K562 (cell line): ENCODE measurements at regions not wholly inside any gene's neighbourhood (a gene's known extent, or its start where the extent isn't known, plus 50 kb on each side); places are given as distances from the start of the nearest gene placed in this dataset.

Experiments used
- ATAC-seq: fragments of 200-7000 bp; cut with Tn5 transposase; 3 replicates; pipeline ENCODE4 v1.9.1; 2020; ENCODE audit warnings: moderate library complexity
- BruUV-seq: library from RNA; stranded (reverse); fragments of 400-500 nt; replicated peaks from 2 replicates; lab custom pipeline; 2021; lab: Mats Ljungman, UMichigan
- CTCF ChIA-PET: fragments of 300-600 bp; formaldehyde crosslinking; extraction: SDS; loops from one replicate; lab custom pipeline; 2021; ENCODE audit warnings: low intra/inter-chr PET ratio; lab: Yijun Ruan, JAX
- POLR2A ChIA-PET: fragments of 300-600, 350-650 bp; sonication (Branson Sonifier 250); formaldehyde crosslinking; extraction: SDS; loops from one replicate; lab custom pipeline; 2021; ENCODE audit warnings: antibody characterized with exemption, inconsistent platforms; lab: Yijun Ruan, JAX
- DNase-seq, 4 experiments: peaks; one replicate each; pipeline versions ENCODE4 v3.0.0 to v3.0.0-alpha.2; 2011 to 2018; ENCODE audit warnings: low spot score in 3 of 4, mixed read lengths in 3 of 4; ENCODE audit errors: extremely low read depth in 1 of 4
- FAIRE-seq: peaks from 2 replicates; lab custom pipeline; 2011; peaks lifted over from hg19 to GRCh38; lab: Jason Lieb, UNC
- H2AFZ ChIP-seq: 2 replicates; pipeline ENCODE4 v1.6.0; 2011; ENCODE audit warnings: low read depth, low read length, control low read depth, inconsistent platforms
- H3K27ac ChIP-seq: fragments of 200-600 bp; 3 replicates; pipeline ENCODE4 v1.8.0; 2011; ENCODE audit warnings: low read depth, mild to moderate bottlenecking, control low read depth, inconsistent platforms, low read length, moderate library complexity, mixed read lengths; ENCODE audit errors: extremely low read depth
- H3K27me3 ChIP-seq, 2 experiments: fragments of 300-600 bp in 1 of 2; 2 replicates in 1 of 2; 3 replicates in 1 of 2; pipeline versions ENCODE4 v1.6.0 to v1.8.0; 2011; ENCODE audit warnings: inconsistent platforms in 2 of 2, low read length in 2 of 2, mild to moderate bottlenecking in 1 of 2, mixed read lengths in 1 of 2, moderate library complexity in 1 of 2; ENCODE audit not compliant: control insufficient read depth in 2 of 2, insufficient read depth in 2 of 2
- H3K36me3 ChIP-seq: fragments of 300-600 bp; 3 replicates; pipeline ENCODE4 v1.8.0; 2011; ENCODE audit warnings: mild to moderate bottlenecking, low read length, inconsistent platforms; ENCODE audit not compliant: control insufficient read depth, insufficient read depth
- H3K4me1 ChIP-seq, 2 experiments: fragments of 200-600 bp in 1 of 2; replicated peaks in 1 of 2; 2 replicates in 1 of 2; 3 replicates in 1 of 2; pipeline versions ENCODE4 v1.5.1 to v1.8.0; 2011; ENCODE audit warnings: inconsistent platforms in 2 of 2, low read length in 2 of 2, mild to moderate bottlenecking in 1 of 2, mixed read lengths in 1 of 2, moderate library complexity in 1 of 2; ENCODE audit not compliant: control insufficient read depth in 2 of 2, insufficient read depth in 2 of 2
- H3K4me2 ChIP-seq: 2 replicates; pipeline ENCODE4 v1.6.1; 2011; ENCODE audit warnings: low read length, control low read depth, inconsistent platforms, mixed read lengths; ENCODE audit not compliant: insufficient read depth
- H3K4me3 ChIP-seq: fragments of 200-600 bp; sonication (generic), shearing (Covaris generic); 2 replicates; pipeline ENCODE4 v1.5.1; 2016; ENCODE audit warnings: control low read depth, inconsistent platforms
- H3K79me2 ChIP-seq: fragments of 200-600 bp; 3 replicates; pipeline ENCODE4 v1.8.0; 2011; ENCODE audit warnings: low read length, inconsistent platforms; ENCODE audit not compliant: control insufficient read depth, insufficient read depth
- H3K9ac ChIP-seq, 2 experiments: 2 replicates each; pipeline versions ENCODE4 v1.6.0 to v1.6.1; 2011; ENCODE audit warnings: low read depth in 2 of 2, low read length in 2 of 2, control low read depth in 1 of 2, inconsistent platforms in 1 of 2, mild to moderate bottlenecking in 1 of 2, mixed read lengths in 1 of 2; ENCODE audit not compliant: insufficient read depth in 1 of 2
- H3K9me1 ChIP-seq: one replicate; pipeline ENCODE4 v1.6.0; 2011; ENCODE audit warnings: inconsistent platforms, mild to moderate bottlenecking, low read length, moderate library complexity; ENCODE audit not compliant: control insufficient read depth, insufficient read depth
- H3K9me3 ChIP-seq: replicated peaks from 2 replicates; pipeline ENCODE4 v1.5.1; 2011; ENCODE audit warnings: low read depth, low read length, inconsistent platforms; ENCODE audit not compliant: control insufficient read depth, insufficient read depth
- H4K20me1 ChIP-seq: replicated peaks from 2 replicates; pipeline ENCODE4 v1.6.1; 2011; ENCODE audit warnings: low read length, inconsistent platforms, mixed read lengths; ENCODE audit not compliant: control insufficient read depth, insufficient read depth
- DLX4 ChIP-seq: fragments of 250-450 bp; sonication (Bioruptor Pico); IDR thresholded peaks from 2 replicates; pipeline ENCODE4 v1.6.1; 2021; ENCODE audit warnings: mild to moderate bottlenecking
- FOXA1 ChIP-seq: fragments of 450-650 bp; IDR thresholded peaks from 2 replicates; pipeline ENCODE4 v1.6.1; 2016; ENCODE audit warnings: mild to moderate bottlenecking, borderline replicate concordance
- MAFK ChIP-seq: IDR thresholded peaks from 2 replicates; pipeline ENCODE4 v1.6.1; 2011; ENCODE audit warnings: low read length, improper control_type of control experiment
- NR4A1 ChIP-seq, 2 experiments: fragments of 250-450 bp in 1 of 2; fragments of 450-650 bp in 1 of 2; sonication (Bioruptor Pico) in 1 of 2; IDR thresholded peaks; 2 replicates each; pipeline versions ENCODE4 v1.4.0 to v1.6.1; 2016 to 2020; ENCODE audit warnings: mild to moderate bottlenecking in 2 of 2, missing compliant biosample characterization in 1 of 2, missing genetic modification characterization in 1 of 2, moderate library complexity in 1 of 2
- RBM15 ChIP-seq: fragments of 200-400 bp; formaldehyde crosslinking; IDR thresholded peaks from 2 replicates; pipeline ENCODE4 v1.6.1; 2018; ENCODE audit warnings: mild to moderate bottlenecking, low read length, moderate library complexity; ENCODE audit not compliant: insufficient read depth
- RBM25 ChIP-seq: fragments of 200-400 bp; formaldehyde crosslinking; IDR thresholded peaks from 2 replicates; pipeline ENCODE4 v1.6.1; 2018; ENCODE audit warnings: low read length, low read depth, moderate library complexity; ENCODE audit not compliant: severe bottlenecking
- REST ChIP-seq, 2 experiments: fragments of 450-650 bp; formaldehyde crosslinking in 1 of 2; IDR thresholded peaks; 2 replicates each; pipeline versions ENCODE4 v1.4.0 to v1.6.1; 2014 to 2020; ENCODE audit warnings: mild to moderate bottlenecking in 2 of 2, borderline replicate concordance in 1 of 2, low read depth in 1 of 2
- RNF219 ChIP-seq: fragments of 250-450 bp; sonication (Bioruptor Pico); IDR thresholded peaks from 2 replicates; pipeline ENCODE4 v1.5.0; 2022; ENCODE audit warnings: mild to moderate bottlenecking
- SMARCB1 ChIP-seq: IDR thresholded peaks from 2 replicates; pipeline ENCODE4 v1.6.1; 2011; ENCODE audit warnings: improper control_type of control experiment, low read depth; ENCODE audit not compliant: insufficient read length
- ZNF699 ChIP-seq: fragments of 250-450 bp; sonication (Bioruptor Pico); IDR thresholded peaks from 2 replicates; pipeline ENCODE4 v1.8.0; 2021; ENCODE audit warnings: mild to moderate bottlenecking, moderate library complexity; ENCODE audit not compliant: insufficient replicate concordance
- ZNF75A ChIP-seq: fragments of 450-650 bp; formaldehyde crosslinking; IDR thresholded peaks from 2 replicates; pipeline ENCODE4 v1.4.0; 2020; ENCODE audit warnings: mild to moderate bottlenecking
- in situ Hi-C: fragments of 300-500 bp; cut with MboI; formaldehyde crosslinking; loops from 4 replicates; pipeline ENCODE4 v1.15.0; 2018; ENCODE audit warnings: inconsistent platforms, mixed read lengths
- intact Hi-C: fragments of 100-400 bp; cut with micrococcal nuclease; formaldehyde crosslinking; loops from 2 replicates; pipeline ENCODE4 v1.14.2; 2022

- Histone ChIP-seq H4K20me1 (no peaks in the 10 kb centered on the region), H3K27me3 (no peaks in the 10 kb centered on the region), H3K9me1 (no peaks in the 10 kb centered on the region), H3K36me3 (no peaks in the 10 kb centered on the region), H2AFZ (no peak overlapping the region), H3K4me1 (no peaks in the 10 kb centered on the region), H3K9me3 (no peaks in the 10 kb centered on the region), H3K79me2 (no peaks in the 10 kb centered on the region), H3K27ac (no peak overlapping the region), H3K4me3 (no peak overlapping the region), H3K4me2 (no peak overlapping the region), H3K9ac (no peak overlapping the region)
- ChIA-PET POLR2A (no interaction called here), CTCF (no interaction called here)
- intact Hi-C loops (no loop called here), in situ Hi-C loops (no loop called here)
- ATAC-seq (no peak), DNase-seq (no peak), FAIRE-seq (no peak)
- TF ChIP-seq SMARCB1 (no peak), MAFK (no peak), RNF219 (CRISPR knock-in tag) (no peak), REST (IDR thresholded peaks at IDR 0.05; ENCODE audit: borderline replicate concordance) (no peak), REST (CRISPR knock-in tag; IDR thresholded peaks at IDR 0.05; ENCODE audit: low read depth) (no peak), ZNF699 (CRISPR knock-in tag) (no peak), RBM25 (no peak), RBM15 (no peak), DLX4 (CRISPR knock-in tag) (no peak), FOXA1 (no peak), NR4A1 (CRISPR knock-in tag; IDR thresholded peaks at IDR 0.05) (no peak), NR4A1 (tag; IDR thresholded peaks at IDR 0.05) (no peak), ZNF75A (CRISPR knock-in tag) (no peak)
- no TSS peak for BruUV-seq
Measured at GRCh38 chr5:91865915-91866314, 482.8 kb upstream of the ARRDC3 start.
